Ovary (tissue), 3 donors: ENCODE measurements at regions not wholly inside any gene's neighbourhood (a gene's known extent, or its start where the extent isn't known, plus 50 kb on each side); places are given as distances from the start of the nearest gene placed in this dataset.

ENCODE experiments used
- EP300 ChIP-seq: sonication (generic); formaldehyde crosslinking; IDR thresholded peaks from one replicate; pipeline ENCODE4 v1.6.1; 2017; ENCODE audit warnings: antibody characterized with exemption
- POLR2A ChIP-seq: fragments of 450-650 bp; IDR thresholded peaks from one replicate; pipeline ENCODE4 v1.6.1; 2017; ENCODE audit warnings: antibody characterized with exemption, mild to moderate bottlenecking, moderate library complexity
- TF ChIP-seq, protein P1 (sequence below), 3 donors: fragments of 450-650 bp in 2 of 3; fragments of 200-600 bp in 1 of 3; IDR thresholded peaks; one replicate each; pipeline versions ENCODE4 v1.5.1 to v1.8.0; 2016 to 2022; ENCODE audit warnings: antibody characterized with exemption in 3 of 3, mild to moderate bottlenecking in 1 of 3
- donor health status: DM: no; HTN: no; CAD: no.

DNA sequence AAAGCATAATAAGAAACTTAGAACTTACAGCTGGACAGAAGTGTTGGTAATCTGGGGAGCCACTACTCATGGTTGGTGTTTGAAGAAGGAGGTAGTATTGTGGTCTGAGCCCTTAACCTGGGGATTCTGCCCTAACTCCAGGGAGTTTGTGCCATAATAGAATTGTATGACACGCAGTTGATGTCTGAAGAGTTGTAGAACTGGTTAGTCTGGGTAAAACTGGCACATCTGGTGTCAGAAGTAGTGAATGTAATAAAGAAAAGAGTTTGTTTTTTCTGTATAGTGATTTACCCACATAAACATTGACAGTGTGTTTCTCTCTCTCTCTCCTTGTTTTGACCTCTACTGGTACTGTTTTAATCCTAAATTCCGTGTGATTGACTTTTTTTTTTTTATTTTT lies 448.1 kb upstream of the SEMA3D start:
- TF ChIP-seq, protein P1, sequence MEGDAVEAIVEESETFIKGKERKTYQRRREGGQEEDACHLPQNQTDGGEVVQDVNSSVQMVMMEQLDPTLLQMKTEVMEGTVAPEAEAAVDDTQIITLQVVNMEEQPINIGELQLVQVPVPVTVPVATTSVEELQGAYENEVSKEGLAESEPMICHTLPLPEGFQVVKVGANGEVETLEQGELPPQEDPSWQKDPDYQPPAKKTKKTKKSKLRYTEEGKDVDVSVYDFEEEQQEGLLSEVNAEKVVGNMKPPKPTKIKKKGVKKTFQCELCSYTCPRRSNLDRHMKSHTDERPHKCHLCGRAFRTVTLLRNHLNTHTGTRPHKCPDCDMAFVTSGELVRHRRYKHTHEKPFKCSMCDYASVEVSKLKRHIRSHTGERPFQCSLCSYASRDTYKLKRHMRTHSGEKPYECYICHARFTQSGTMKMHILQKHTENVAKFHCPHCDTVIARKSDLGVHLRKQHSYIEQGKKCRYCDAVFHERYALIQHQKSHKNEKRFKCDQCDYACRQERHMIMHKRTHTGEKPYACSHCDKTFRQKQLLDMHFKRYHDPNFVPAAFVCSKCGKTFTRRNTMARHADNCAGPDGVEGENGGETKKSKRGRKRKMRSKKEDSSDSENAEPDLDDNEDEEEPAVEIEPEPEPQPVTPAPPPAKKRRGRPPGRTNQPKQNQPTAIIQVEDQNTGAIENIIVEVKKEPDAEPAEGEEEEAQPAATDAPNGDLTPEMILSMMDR (IDR thresholded peaks at IDR 0.05): no peak
- TF ChIP-seq POLR2A (no peak), EP300 (no peak)
